ENCODE measurements at regions not wholly inside any gene's neighbourhood (a gene's known extent, or its start where the extent isn't known, plus 50 kb on each side); places are given as distances from the start of the nearest gene placed in this dataset.

GRCh38 chr13:90623318-90624011 is 724.0 kb upstream of the MIR17HG start:
- ATAC-seq (no peak), DNase-seq (ENCODE audit: low read depth, low spot score) (no peak)
- Histone ChIP-seq H3K27me3 (ENCODE audit: insufficient read depth, low read length) (no peaks in the 10 kb centered on the region), H4K20me1 (ENCODE audit: insufficient read depth) (no peaks in the 10 kb centered on the region), H3K27ac (ENCODE audit: low read depth, low read length) (no peak overlapping the region), H3K36me3 (ENCODE audit: control insufficient read depth in 1 of 2, insufficient read depth in 2 of 2, low read length in 2 of 2) (no peaks in the 10 kb centered on the region), H3K79me2 (ENCODE audit: insufficient read depth, low read length) (no peaks in the 10 kb centered on the region), H3K4me2 (ENCODE audit: low read length) (no peak overlapping the region), H3K4me3 (replicated peaks in 1 of 2; ENCODE audit: low read depth in 1 of 2, low read length in 2 of 2) (no peak overlapping the region), H2AFZ (ENCODE audit: low read depth, low read length, poor library complexity, severe bottlenecking) (no peak overlapping the region), H3K4me1 (ENCODE audit: control insufficient read depth in 1 of 2, insufficient read depth in 2 of 2, low read length in 2 of 2) (no peaks in the 10 kb centered on the region), H3K9me2 (ENCODE audit: insufficient read depth) (no peaks in the 10 kb centered on the region), H3K9ac (ENCODE audit: low read length) (no peak overlapping the region), H3K9me3 (ENCODE audit: control insufficient read depth in 1 of 2, insufficient read depth in 1 of 2, low read depth in 1 of 2, low read length in 2 of 2) (peaks cover 0 to 3% of the 10 kb centered on the region in 2 experiments; a peak in 1 of 4 replicates)
- ChIA-PET RAD21 (ENCODE audit: low non-redundant PET in 1 of 2, low total read pairs in 2 of 2, uncharacterized antibody in 2 of 2, unreplicated experiment in 2 of 2) (no interaction called here), CTCF (no interaction called here), POLR2A (no interaction called here)
- TF ChIP-seq ZNF274 (IDR thresholded peaks at IDR 0.05; ENCODE audit: low read depth, low read length) = no peak
- no peak for TF ChIP-seq CEBPB (IDR thresholded peaks at IDR 0.05; ENCODE audit: low read depth)
- no peak for TF ChIP-seq SIN3A (IDR thresholded peaks at IDR 0.05; ENCODE audit: low read depth)
- no peak for TF ChIP-seq CBX3 (IDR thresholded peaks at IDR 0.05; ENCODE audit: low read depth)
- no peak for TF ChIP-seq MAX (IDR thresholded peaks at IDR 0.05)
- no peak for TF ChIP-seq ATF3 (IDR thresholded peaks at IDR 0.05)
- no peak for TF ChIP-seq ZBTB33 (IDR thresholded peaks at IDR 0.05; ENCODE audit: extremely low read depth, insufficient replicate concordance, low read length)
- TF ChIP-seq ELF1 (IDR thresholded peaks at IDR 0.05; ENCODE audit: borderline replicate concordance, low read depth) = no peak
- no peak for TF ChIP-seq SP1 (IDR thresholded peaks at IDR 0.05; ENCODE audit: low read depth)
- no peak for TF ChIP-seq EZH2 (IDR thresholded peaks at IDR 0.05)
- TF ChIP-seq CTCF (IDR thresholded peaks at IDR 0.05 in 2 of 3, conservative IDR thresholded peaks at IDR 0.05 in 1 of 3; ENCODE audit: borderline replicate concordance in 1 of 3, insufficient read depth in 1 of 3, low read depth in 2 of 3, low read length in 2 of 3) = no peak
- TF ChIP-seq YY1 (IDR thresholded peaks at IDR 0.05; ENCODE audit: extremely low read depth, insufficient replicate concordance, low read depth, low read length) = no peak
- TF ChIP-seq EGR1 (IDR thresholded peaks at IDR 0.05; ENCODE audit: low read depth) = no peak
- no peak for TF ChIP-seq TCF7L2 (IDR thresholded peaks at IDR 0.05; ENCODE audit: borderline replicate concordance, extremely low read depth, insufficient read depth, insufficient read length)
- TF ChIP-seq RAD21 (IDR thresholded peaks at IDR 0.05; ENCODE audit: low read depth) = no peak
- TF ChIP-seq POLR2AphosphoS5 (IDR thresholded peaks at IDR 0.05; ENCODE audit: low read depth, low read length) = no peak
- TF ChIP-seq ZFX (IDR thresholded peaks at IDR 0.05) = no peak
- TF ChIP-seq POLR2A (IDR thresholded peaks at IDR 0.05; ENCODE audit: borderline replicate concordance, extremely low read depth, insufficient read depth, insufficient read length) = no peak
- TF ChIP-seq REST (IDR thresholded peaks at IDR 0.05; ENCODE audit: low read depth) = no peak
- no peak for TF ChIP-seq JUND (IDR thresholded peaks at IDR 0.05)
- BruUV-seq (replicated peaks) = no TSS peak
- intact Hi-C loops (cut with micrococcal nuclease) = no loop called here

Data from HCT116 (cell line).